DND-41 (cell line): ENCODE measurements at regions not wholly inside any gene's neighbourhood (a gene's known extent, or its start where the extent isn't known, plus 50 kb on each side); places are given as distances from the start of the nearest gene placed in this dataset.

ENCODE experiments used
- EZH2 ChIP-seq: IDR thresholded peaks from 3 replicates; pipeline ENCODE4 v1.6.1; 2012; ENCODE audit warnings: borderline replicate concordance, low read depth, mild to moderate bottlenecking, moderate library complexity, low read length, inconsistent platforms; ENCODE audit not compliant: severe bottlenecking
- TF ChIP-seq, protein P1 (sequence below): IDR thresholded peaks from 2 replicates; pipeline ENCODE4 v1.5.1; 2012; ENCODE audit warnings: borderline replicate concordance, low read length, moderate library complexity, mild to moderate bottlenecking; ENCODE audit not compliant: poor library complexity, severe bottlenecking; ENCODE audit errors: extremely low read depth

DNA sequence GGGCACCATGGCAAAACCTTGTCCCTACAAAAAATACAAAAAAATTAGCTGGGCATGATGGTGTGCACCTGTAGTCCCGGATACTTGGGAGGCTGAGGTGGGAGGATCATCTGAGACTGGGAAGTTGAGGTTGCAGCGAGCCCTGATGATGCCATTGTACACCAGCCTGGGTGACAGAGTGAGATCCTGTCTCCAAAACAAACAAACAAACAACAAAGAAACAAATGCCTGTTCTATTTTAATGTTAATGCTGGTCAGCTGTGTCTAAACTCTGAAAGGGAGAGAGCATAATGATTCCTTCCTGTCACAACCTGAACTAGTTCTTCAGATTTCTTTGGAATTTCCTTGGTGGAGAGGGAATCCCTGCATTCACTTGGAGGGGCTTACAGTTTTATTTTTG lies 413.0 kb upstream of the TBL1XR1 start:
- TF ChIP-seq, protein P1, sequence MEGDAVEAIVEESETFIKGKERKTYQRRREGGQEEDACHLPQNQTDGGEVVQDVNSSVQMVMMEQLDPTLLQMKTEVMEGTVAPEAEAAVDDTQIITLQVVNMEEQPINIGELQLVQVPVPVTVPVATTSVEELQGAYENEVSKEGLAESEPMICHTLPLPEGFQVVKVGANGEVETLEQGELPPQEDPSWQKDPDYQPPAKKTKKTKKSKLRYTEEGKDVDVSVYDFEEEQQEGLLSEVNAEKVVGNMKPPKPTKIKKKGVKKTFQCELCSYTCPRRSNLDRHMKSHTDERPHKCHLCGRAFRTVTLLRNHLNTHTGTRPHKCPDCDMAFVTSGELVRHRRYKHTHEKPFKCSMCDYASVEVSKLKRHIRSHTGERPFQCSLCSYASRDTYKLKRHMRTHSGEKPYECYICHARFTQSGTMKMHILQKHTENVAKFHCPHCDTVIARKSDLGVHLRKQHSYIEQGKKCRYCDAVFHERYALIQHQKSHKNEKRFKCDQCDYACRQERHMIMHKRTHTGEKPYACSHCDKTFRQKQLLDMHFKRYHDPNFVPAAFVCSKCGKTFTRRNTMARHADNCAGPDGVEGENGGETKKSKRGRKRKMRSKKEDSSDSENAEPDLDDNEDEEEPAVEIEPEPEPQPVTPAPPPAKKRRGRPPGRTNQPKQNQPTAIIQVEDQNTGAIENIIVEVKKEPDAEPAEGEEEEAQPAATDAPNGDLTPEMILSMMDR, result no peak
- no peak for TF ChIP-seq EZH2
